ENCODE measurements at regions not wholly inside any gene's neighbourhood (a gene's known extent, or its start where the extent isn't known, plus 50 kb on each side); places are given as distances from the start of the nearest gene placed in this dataset.

DNA sequence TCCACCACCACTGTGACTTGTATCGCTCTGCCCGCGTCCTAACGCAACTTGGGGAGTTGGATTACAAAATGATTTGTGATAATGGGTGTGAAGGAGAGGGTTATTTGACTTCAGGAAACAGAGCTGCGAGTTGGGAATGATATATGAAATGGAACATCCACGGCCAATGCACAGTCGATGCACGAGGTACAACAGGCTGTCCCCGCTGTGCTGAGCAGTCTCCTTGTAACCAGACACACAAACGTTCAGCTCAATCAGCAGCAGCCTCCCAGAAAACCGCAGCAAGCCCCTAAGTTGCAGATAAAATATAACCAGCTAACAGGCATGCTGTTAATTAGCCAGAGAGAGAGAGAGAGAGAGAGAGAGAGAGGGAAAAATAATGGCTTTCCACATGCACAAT, 332.7 kb upstream of the MGMT start:
- in situ Hi-C loops (cut with MboI; ENCODE audit: low sequenced_read_pairs), result no loop called here

GRCh38 chr10:129135624-129136023, 331.4 kb upstream of the MGMT start:
- in situ Hi-C loops (cut with MboI; ENCODE audit: low sequenced_read_pairs), result no loop called here

DNA sequence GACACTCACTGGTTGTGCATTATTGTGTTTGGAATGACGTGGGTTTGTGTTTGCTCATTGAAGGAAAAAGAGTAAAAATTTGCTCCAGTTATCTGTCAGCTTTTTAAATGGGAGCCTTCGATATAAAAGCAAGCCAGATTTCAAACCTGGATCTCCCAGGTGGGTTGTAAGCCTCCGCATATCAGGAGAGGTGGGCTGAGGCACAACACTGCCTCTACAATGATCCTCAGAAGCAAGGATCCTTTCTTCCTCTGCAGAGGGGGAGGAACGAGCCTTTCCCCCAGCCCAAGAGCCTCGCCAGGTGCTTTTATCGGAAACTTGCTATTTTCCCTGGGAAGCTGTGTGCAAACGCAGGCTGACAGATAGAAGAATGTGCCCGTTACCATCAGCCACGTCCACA, 331.0 kb upstream of the MGMT start:
- in situ Hi-C loops (cut with MboI; ENCODE audit: low sequenced_read_pairs), result no loop called here

DNA sequence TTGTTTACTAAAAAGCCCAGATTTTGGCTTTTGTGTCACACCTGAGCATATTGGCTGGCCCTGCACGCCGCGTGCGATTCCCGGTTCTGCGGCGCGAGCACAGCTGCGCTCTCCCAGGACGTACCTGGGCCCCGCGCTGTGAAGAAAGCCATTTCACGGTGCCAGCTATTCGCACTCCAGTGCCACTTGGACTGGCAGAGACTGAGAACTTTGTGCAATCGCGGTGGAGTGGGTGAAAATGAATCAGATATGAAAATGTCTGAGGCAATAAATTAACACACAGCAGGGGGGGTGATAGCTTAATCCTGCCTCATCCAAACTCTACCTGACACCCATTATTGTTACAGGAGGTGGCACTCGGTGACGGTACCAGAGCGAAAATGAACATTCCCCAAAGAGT, 330.1 kb upstream of the MGMT start:
- in situ Hi-C loops (cut with MboI; ENCODE audit: low sequenced_read_pairs), result no loop called here

DNA sequence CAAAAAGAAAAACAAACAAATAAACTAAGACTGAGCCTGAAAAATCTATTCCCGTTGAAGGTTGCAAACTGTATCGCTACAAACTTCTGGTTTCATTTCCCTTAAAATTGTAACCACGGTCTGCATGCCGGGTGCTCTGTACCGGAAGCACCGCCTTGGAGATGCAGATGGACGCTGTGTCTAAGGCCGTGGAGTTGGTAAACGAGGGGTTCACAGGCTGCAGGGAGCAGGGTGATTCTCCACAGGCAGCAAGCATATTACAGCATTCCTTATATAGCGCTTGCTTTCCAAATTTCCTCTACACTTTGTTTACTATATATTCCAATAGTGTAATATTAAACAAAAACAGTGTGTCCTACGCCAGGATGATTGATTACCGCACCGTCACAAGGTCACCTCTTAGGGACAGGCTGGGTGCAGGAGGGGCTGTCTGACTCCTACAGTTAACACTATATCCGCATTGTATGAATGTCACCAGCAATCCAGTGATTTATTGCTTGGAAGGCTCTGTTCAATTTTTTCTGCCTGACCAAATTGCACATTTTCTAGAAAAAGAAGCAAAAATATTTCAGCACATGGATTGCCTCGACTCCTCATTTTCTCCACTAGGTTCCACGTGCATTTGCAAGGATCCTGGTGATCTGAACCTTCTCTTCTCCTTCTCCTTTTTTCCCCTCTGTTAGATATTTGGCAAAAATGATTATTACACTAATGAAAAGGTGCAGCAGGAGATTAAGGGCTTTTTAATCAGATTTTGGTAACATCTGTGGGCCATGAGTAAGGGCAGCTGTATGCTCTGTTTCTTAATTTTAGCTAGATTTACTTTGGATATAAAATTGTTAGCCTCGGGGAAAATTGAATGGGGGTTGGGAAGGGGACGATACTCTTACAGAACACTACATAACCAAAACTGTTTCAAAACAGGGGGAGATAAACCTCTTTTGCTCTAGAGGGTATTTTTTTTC, 325.8 kb upstream of the MGMT start:
- in situ Hi-C loops (cut with MboI; ENCODE audit: low sequenced_read_pairs), result no loop called here

GRCh38 chr10:129151281-129151680, 315.8 kb upstream of the MGMT start:
- in situ Hi-C loops (cut with MboI; ENCODE audit: low sequenced_read_pairs), result no loop called here

- in situ Hi-C loops (cut with MboI; ENCODE audit: low sequenced_read_pairs), result no loop called here
Observed at GRCh38 chr10:129156406-129156805, 310.6 kb upstream of the MGMT start.

DNA sequence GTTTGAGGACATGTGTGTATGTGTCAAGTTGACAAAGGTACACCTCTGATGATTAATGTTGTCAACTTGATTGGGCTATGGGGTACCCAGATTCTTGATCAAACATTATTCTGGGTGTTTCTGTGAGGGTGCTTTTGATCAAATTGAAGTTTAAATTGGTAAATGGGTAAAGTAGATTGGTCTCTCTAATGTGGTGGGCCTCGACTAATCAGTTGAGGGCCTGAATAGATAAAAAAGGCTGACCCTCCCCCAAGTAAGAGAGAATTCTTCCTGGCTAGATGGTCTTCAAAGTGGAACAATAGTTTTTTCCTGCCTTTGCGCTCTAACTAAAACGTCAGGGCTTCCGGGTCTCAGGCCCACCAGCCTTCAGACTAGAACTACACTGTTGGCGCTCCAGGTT, 309.9 kb upstream of the MGMT start:
- in situ Hi-C loops (cut with MboI; ENCODE audit: low sequenced_read_pairs), result no loop called here

- in situ Hi-C loops (cut with MboI; ENCODE audit: low sequenced_read_pairs), result no loop called here
Observed at GRCh38 chr10:129161150-129161549, 305.9 kb upstream of the MGMT start.

DNA sequence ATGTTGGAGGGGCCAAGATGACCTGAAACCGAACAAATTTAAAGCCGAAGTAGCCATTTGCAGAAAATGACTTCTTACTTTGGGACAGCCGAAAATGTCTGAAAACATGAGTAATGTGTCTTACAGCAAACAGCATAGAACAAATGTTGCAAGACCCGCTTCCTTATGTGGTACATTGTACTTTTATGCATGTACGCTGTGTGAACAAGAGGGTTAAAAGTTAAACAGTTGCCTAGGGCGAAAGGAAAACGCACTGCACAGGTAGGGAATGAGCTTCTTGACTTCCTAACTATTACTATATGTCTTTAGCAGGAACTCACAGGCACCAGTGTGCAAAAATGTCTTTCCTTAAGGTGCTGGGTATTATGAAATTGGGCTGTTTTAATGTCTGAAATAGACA, 303.5 kb upstream of the MGMT start:
- in situ Hi-C loops (cut with MboI; ENCODE audit: low sequenced_read_pairs), result no loop called here

GRCh38 chr10:129165076-129165720, 301.8 kb upstream of the MGMT start:
- in situ Hi-C loops (cut with MboI; ENCODE audit: low sequenced_read_pairs), result no loop called here

GRCh38 chr10:129165770-129166169, 301.3 kb upstream of the MGMT start:
- in situ Hi-C loops (cut with MboI; ENCODE audit: low sequenced_read_pairs), result no loop called here

DNA sequence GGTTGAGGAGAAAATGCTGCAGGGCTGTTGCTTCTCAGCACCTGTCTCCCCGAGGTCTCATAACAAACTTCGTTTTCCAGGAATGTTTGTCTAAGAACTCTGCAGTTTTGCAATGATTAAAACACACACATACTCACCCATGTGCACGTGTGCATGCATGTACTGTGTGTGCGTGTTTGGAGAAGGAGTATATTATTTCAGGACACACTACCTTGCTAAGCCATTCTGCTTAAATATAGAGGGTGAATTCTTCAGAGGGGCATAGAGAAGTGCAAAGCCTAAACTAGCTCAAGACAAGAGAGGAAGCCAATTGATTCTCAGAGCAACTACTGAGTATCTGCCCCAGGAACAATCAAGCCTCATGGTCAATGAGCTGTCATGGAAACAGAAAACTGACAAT, 298.4 kb upstream of the MGMT start:
- in situ Hi-C loops (cut with MboI; ENCODE audit: low sequenced_read_pairs), result no loop called here

- in situ Hi-C loops (cut with MboI; ENCODE audit: low sequenced_read_pairs), result no loop called here
Observed at GRCh38 chr10:129169115-129169514, 297.9 kb upstream of the MGMT start.

DNA sequence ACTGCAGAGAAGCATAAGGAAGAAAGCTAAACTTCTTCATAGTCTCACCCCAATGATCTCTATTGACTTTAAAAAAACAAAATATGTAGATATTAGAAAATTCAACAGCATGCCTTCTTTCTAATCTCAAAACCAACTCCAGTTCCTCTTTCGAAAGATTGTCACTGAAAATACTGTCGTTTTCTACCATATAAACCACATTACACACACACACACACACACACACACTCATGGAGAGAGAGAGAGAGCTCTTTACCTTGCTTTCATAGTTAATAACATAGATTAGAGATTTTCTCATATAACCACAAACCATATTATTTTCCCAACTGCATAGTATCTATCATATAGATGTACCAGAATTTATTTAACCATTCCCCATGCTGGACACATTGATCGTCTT, 296.2 kb upstream of the MGMT start:
- in situ Hi-C loops (cut with MboI; ENCODE audit: low sequenced_read_pairs), result no loop called here

DNA sequence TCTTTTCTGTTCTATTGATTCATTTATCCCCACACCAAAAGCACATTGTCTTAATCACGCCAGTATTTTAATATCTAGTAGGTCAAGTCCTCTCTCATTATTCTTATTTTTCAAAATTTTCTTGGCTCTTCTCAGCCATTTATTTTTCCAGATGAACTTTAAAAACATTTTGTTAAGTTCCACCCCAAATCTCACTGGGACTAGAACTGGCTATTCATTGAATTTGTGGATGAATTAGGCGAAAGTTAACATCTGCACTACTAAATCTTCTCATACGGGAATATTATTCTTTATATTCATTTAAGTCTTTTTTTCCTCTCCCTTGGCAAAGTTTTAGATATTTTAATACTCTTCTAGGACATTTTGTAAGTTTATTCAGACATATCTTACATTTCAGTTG, 295.2 kb upstream of the MGMT start:
- in situ Hi-C loops (cut with MboI; ENCODE audit: low sequenced_read_pairs), result no loop called here

DNA sequence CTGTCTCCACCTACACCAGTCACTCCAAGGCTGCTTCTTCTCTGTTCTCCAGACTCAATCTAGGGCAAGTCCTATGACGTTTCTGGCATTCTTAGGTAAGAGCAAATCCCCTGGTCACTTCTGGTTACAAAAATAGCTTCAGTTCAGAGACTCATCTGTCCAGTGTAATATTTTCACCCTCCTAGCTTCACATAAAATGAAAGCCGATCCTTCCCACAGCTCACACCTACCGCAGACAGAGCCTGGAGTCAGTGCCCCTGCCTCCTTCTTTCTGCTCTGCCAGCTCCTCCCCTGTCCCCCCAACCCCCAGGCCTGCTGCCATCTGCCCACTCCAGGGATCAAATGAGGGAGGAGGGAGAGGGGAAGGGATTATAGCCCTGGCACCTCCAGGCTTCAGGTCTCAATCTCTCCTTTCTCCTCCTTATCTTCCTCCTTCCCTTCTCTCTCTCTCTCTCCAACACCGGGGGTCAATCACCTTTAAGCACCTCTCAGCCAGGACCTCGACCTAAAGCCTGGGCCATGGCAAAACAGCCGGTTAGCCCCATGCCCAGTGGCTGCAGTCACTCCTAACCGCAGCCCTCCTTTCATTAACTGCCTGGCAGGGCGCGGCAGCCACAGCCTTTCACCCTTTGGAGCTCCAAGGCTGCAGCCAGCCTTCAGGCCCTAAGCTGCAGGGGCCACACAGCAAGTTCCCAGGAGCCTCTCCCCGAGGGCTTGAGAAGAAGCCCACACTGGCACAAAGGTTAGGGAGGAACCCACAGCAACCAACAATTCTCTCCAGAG, 292.6 kb upstream of the MGMT start:
- in situ Hi-C loops (cut with MboI; ENCODE audit: low sequenced_read_pairs), result no loop called here

DNA sequence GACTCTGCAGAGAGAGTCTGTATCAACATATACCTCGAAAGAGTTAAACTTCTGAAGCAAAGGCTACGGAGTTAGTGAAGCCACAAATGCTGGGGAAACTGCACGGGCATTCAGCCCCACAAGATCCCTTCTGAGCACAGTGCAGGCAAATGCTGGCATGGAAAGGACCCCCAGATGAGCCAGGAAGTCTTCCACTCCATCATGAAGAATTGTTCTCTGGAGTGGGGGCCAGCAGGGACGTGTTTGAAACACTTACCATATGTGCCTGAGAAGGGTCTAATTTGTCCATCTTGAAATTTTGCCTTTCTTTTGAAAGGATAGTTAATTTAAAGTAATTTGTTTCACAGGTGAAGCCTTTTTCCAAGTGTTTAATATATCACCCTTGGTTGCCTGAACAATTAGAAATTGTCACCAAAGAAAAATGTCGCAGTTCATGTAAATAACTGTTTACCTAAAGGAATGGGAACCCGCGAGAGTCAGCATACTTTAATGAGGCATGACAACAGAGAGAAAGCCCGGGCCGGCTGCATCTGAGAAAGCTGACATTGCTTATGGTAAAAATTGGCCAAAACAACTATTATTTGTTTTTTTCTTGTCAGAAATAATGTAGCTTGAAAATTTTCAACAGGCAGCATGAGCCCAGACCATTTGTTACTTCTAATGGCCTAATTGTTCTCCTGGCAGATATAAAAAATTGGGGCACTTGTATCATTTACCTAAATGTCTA, 287.6 kb upstream of the MGMT start:
- in situ Hi-C loops (cut with MboI; ENCODE audit: low sequenced_read_pairs), result no loop called here

GRCh38 chr10:129179972-129180678, 286.9 kb upstream of the MGMT start:
- in situ Hi-C loops (cut with MboI; ENCODE audit: low sequenced_read_pairs), result no loop called here

DNA sequence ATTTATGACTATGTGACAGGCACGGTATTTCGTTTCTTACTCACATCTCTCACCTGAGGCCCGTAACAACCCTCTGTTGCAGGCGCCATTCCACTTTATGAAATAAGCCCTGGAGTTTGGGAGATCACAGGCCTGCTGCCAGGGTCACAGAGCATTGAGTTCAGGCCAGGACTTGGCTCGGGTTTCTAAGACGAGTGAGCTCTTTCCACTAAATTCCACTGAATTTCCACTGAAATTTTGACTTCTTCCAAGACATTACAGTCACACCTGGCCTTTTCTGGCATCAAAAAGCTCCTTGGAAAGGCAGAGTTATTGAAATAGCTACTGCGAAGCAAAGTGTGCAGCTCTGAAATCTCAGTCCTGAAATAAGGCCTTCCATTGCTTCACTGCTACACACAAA, 282.8 kb upstream of the MGMT start:
- in situ Hi-C loops (cut with MboI; ENCODE audit: low sequenced_read_pairs), result no loop called here
